ENCODE measurements at regions not wholly inside any gene's neighbourhood (a gene's known extent, or its start where the extent isn't known, plus 50 kb on each side); places are given as distances from the start of the nearest gene placed in this dataset.
A peak's percentile ranks its signal among the peaks of the same experiment; 100 is the strongest.
"Not testable (repeated sequence)": the region's sequence is repeated elsewhere in the genome, so short reads cannot be mapped to it uniquely, and the experiment has no call there.

- DNase-seq = no peak
Observed at GRCh38 chr13:61358599-61358998, 57.0 kb downstream of the PCDH20 start.

GRCh38 chr13:61350341-61350740 is 65.3 kb downstream of the PCDH20 start:
- no peak for DNase-seq

GRCh38 chr13:61339054-61339621 is 76.5 kb downstream of the PCDH20 start:
- no peak for DNase-seq

GRCh38 chr13:61316647-61317046 is 99.0 kb downstream of the PCDH20 start:
- no peak for DNase-seq

GRCh38 chr13:61294467-61295191 is 121.0 kb downstream of the PCDH20 start:
- DNase-seq = no peak

- DNase-seq = peak; percentile 6 to 27
Observed at GRCh38 chr13:61286148-61286745, 129.4 kb downstream of the PCDH20 start.

GRCh38 chr13:61277586-61278276 is 137.9 kb downstream of the PCDH20 start:
- no peak for DNase-seq

- no peak for DNase-seq
Observed at GRCh38 chr13:61277088-61277487, 138.6 kb downstream of the PCDH20 start.

GRCh38 chr13:61276401-61276800 is 139.2 kb downstream of the PCDH20 start:
- no peak for DNase-seq

GRCh38 chr13:61275736-61276135 is 139.9 kb downstream of the PCDH20 start:
- DNase-seq = no peak

GRCh38 chr13:61275251-61275650 is 140.4 kb downstream of the PCDH20 start:
- DNase-seq = no peak

- DNase-seq = not testable (repeated sequence)
Observed at GRCh38 chr13:61266896-61267295, 148.8 kb downstream of the PCDH20 start.

GRCh38 chr13:61261746-61262472 is 153.7 kb downstream of the PCDH20 start:
- no peak for DNase-seq

GRCh38 chr13:61258185-61258584 is 157.5 kb downstream of the PCDH20 start:
- DNase-seq = no peak

GRCh38 chr13:61255040-61255796 is 160.4 kb downstream of the PCDH20 start:
- DNase-seq = peak; percentile 7 to 9

GRCh38 chr13:61253105-61253877 is 162.4 kb downstream of the PCDH20 start:
- peak in 1 of 2 experiments; percentile 1 for DNase-seq

GRCh38 chr13:61252213-61252612 is 163.4 kb downstream of the PCDH20 start:
- DNase-seq = no peak

GRCh38 chr13:61247149-61247936 is 168.3 kb downstream of the PCDH20 start:
- DNase-seq = no peak

GRCh38 chr13:61246351-61246750 is 169.3 kb downstream of the PCDH20 start:
- no peak for DNase-seq

GRCh38 chr13:61215601-61216000 is 200.0 kb downstream of the PCDH20 start:
- DNase-seq = no peak

GRCh38 chr13:61215116-61215515 is 200.5 kb downstream of the PCDH20 start:
- DNase-seq = no peak

Data from AML-193 (cell line).